DND-41 (cell line): ENCODE measurements at regions not wholly inside any gene's neighbourhood (a gene's known extent, or its start where the extent isn't known, plus 50 kb on each side); places are given as distances from the start of the nearest gene placed in this dataset.

ENCODE experiments used
- EZH2 ChIP-seq: IDR thresholded peaks from 3 replicates; pipeline ENCODE4 v1.6.1; 2012; ENCODE audit warnings: borderline replicate concordance, low read depth, mild to moderate bottlenecking, moderate library complexity, low read length, inconsistent platforms; ENCODE audit not compliant: severe bottlenecking
- TF ChIP-seq, protein P1 (sequence below): IDR thresholded peaks from 2 replicates; pipeline ENCODE4 v1.5.1; 2012; ENCODE audit warnings: borderline replicate concordance, low read length, moderate library complexity, mild to moderate bottlenecking; ENCODE audit not compliant: poor library complexity, severe bottlenecking; ENCODE audit errors: extremely low read depth

DNA sequence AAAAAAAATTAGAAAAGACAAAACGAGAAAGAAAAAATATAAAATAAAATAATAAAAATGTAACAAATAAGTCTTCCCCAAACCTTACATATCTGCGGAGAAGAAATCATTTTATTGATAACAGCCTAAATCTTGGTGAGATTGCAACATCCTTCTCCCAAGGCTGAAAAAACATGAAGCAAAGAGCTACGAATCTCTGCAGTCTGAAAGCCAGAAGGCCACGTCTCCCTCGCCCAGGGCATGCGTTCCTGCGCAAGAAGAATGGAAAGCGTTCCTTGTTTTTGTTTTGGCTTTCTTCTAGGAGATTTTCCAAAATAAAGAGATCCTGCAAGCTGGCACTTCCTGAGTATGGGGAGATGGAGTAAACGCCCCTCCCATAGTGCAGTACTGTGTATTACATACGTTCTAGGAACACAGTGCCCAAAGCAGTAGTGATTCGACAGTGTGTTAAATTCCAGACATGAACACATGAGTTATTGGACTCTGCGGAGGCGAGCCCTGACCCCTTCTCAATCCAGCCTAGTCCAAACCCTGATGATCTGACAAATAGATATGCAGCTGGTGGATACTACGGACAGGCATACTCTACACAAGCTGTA is 126.7 kb upstream of the RREB1 start:
- TF ChIP-seq, protein P1, sequence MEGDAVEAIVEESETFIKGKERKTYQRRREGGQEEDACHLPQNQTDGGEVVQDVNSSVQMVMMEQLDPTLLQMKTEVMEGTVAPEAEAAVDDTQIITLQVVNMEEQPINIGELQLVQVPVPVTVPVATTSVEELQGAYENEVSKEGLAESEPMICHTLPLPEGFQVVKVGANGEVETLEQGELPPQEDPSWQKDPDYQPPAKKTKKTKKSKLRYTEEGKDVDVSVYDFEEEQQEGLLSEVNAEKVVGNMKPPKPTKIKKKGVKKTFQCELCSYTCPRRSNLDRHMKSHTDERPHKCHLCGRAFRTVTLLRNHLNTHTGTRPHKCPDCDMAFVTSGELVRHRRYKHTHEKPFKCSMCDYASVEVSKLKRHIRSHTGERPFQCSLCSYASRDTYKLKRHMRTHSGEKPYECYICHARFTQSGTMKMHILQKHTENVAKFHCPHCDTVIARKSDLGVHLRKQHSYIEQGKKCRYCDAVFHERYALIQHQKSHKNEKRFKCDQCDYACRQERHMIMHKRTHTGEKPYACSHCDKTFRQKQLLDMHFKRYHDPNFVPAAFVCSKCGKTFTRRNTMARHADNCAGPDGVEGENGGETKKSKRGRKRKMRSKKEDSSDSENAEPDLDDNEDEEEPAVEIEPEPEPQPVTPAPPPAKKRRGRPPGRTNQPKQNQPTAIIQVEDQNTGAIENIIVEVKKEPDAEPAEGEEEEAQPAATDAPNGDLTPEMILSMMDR = no peak
- no peak for TF ChIP-seq EZH2
